ENCODE measurements at regions not wholly inside any gene's neighbourhood (a gene's known extent, or its start where the extent isn't known, plus 50 kb on each side); places are given as distances from the start of the nearest gene placed in this dataset.
"Not testable (repeated sequence)": the region's sequence is repeated elsewhere in the genome, so short reads cannot be mapped to it uniquely, and the experiment has no call there.

DNA sequence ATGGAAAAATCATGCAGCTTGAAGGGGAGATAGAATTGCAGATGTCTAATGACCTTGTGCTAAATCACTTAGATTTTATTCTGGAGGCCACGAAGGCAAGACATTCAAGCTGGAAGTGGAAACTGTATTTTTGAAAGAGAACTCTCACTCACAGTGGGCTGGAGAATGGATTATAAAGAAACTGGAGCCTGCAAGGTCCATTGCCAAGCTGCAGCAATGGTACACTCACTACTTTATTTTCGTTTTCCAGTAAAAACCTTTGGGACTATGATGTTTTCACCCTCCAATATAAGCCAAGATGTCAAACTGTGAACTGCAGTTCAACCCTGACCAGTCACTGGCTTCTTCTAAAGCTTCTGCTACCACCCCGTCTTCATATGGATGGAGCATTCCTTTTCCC lies 62.0 kb downstream of the SKIDA1 start:
- no peak for DNase-seq (ENCODE audit: low read depth in 2 of 2)

- no peak for DNase-seq (ENCODE audit: low read depth in 2 of 2)
Observed at GRCh38 chr10:21458126-21458871, 67.2 kb downstream of the SKIDA1 start.

- no peak for DNase-seq (ENCODE audit: low read depth in 2 of 2)
Observed at GRCh38 chr10:21456160-21456559, 69.3 kb downstream of the SKIDA1 start.

DNA sequence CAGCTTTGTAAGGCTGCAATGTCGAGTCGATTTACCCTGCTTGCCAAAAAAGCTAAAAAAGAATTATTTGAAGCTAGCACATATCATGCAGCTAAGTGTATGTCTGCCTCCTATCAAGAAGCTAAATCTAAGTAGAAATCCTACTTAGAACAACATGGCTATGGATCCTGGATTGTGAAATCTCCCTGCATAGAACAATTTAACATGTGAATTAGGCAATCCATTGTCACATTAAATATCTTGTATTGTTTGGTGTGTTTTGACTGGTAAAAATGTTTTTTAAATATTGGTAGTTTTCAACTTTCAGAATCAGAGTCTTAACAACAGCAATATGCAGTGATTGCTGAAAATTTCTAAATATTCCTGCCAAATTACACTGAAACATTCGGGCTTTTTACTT lies 73.3 kb downstream of the SKIDA1 start:
- DNase-seq (ENCODE audit: low read depth in 2 of 2) = no peak

GRCh38 chr10:21449288-21449966 lies 76.1 kb downstream of the SKIDA1 start:
- DNase-seq (ENCODE audit: low read depth in 2 of 2) = no peak

GRCh38 chr10:21445163-21445562 lies 80.3 kb downstream of the SKIDA1 start:
- no peak for DNase-seq (ENCODE audit: low read depth in 2 of 2)

- no peak for DNase-seq (ENCODE audit: low read depth in 2 of 2)
Observed at GRCh38 chr10:21441625-21442024, 83.9 kb downstream of the SKIDA1 start.

DNA sequence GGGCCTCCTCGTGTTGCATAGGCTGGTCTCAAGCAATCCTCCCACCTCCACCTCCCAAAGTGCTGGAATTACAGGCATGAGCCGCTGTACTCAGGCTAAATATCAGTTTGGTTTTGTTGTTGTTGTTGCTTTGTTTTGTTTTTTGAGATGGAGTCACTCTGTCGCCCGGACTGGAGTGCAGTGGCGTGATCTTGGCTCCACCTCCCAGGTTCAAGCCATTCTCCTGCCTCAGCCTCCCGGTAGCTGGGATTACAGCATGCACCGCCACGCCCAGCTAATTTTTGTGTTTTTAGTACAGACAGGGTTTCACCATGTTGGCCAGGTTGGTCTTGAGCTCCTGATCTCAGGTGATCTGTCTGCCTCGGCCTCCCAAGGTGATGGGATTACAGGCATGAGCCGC lies 86.6 kb downstream of the SKIDA1 start:
- DNase-seq (ENCODE audit: low read depth in 2 of 2) = not testable (repeated sequence)

- no peak for DNase-seq (ENCODE audit: low read depth in 2 of 2)
Observed at GRCh38 chr10:21437770-21438382, 87.6 kb downstream of the SKIDA1 start.

- DNase-seq (ENCODE audit: low read depth in 2 of 2) = no peak
Observed at GRCh38 chr10:21432266-21432665, 93.2 kb downstream of the SKIDA1 start.

DNA sequence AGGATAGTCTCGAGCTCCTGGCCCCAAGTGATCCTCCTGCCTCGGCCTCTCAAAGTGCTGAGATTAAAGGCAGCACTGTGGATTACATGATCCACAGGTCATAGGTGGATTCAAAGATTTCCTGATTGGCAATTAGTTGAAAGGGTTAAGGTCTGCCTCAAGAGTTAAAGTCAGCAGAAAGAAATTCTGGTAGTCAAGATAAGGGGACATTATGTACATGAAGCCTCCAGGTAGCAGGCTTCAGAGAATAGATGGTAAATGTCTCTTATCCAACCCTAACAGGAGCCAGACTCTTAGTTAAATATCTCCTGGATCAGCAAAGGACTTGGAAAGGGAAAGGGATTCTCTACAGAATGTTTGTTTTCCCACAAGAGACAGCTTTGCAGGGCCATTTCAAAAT lies 93.7 kb downstream of the SKIDA1 start:
- DNase-seq (ENCODE audit: low read depth in 2 of 2) = no peak

DNA sequence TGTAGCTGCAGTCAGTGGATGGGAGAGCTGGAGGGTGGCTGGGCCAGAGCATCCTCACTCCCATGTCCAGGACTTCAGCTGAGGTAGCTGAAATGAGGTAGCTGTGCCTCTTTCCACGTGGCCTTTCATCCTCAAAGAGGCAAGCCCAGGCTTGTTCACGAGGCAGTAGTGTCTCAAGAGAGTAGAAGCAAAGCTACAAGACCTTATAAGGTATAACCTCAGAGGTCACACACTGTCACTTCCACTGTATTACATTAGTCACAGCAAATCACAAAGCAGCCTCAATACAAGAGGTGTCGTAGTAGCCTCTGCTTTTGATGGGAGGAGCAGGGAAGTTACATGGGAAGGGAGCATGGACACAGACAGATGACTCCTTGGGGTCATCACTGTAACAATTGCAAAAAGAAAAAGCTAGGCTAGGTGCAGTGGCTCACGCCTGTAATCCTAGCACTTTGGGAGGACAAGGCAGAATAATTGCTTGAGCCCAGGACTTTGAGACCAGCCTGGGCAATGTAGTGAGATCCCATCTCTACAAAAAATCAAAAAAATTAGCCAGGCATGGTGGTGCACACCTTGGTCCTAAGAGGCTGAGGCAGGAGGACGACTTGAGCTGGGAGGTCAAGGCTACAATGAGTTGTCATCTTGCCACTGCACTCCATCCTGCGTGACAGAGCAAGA lies 97.5 kb downstream of the SKIDA1 start:
- DNase-seq (ENCODE audit: low read depth in 2 of 2) = no peak

GRCh38 chr10:21424459-21424861 lies 101.0 kb downstream of the SKIDA1 start:
- DNase-seq (ENCODE audit: low read depth in 2 of 2) = no peak

GRCh38 chr10:21423850-21424249 lies 101.6 kb downstream of the SKIDA1 start:
- no peak for DNase-seq (ENCODE audit: low read depth in 2 of 2)

DNA sequence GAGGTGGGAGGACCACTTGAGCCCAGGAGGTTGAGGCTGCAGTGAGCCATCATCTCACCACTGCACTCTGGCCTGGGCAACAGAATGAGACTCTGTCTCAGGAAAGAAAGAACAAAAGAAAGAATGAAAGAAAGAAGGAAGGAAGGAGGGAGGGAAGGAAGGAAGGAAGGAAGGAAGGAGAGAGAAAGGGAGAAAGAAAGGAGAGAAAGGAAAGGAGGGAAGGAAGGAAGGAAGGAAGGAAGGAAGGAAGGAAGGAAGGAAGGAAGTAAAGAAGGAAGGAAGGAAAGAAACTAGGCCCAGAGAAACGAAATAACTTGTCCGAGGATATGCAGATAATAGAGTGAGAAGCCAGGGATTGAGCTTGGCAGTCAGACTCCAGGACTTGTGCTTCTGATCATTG lies 102.1 kb downstream of the SKIDA1 start:
- no peak for DNase-seq (ENCODE audit: low read depth in 2 of 2)

- DNase-seq (ENCODE audit: low read depth in 2 of 2) = no peak
Observed at GRCh38 chr10:21421794-21422193, 103.7 kb downstream of the SKIDA1 start.

- DNase-seq (ENCODE audit: low read depth in 2 of 2) = no peak
Observed at GRCh38 chr10:21421016-21421415, 104.5 kb downstream of the SKIDA1 start.

GRCh38 chr10:21418981-21419576 lies 106.4 kb downstream of the SKIDA1 start:
- not testable (repeated sequence) for DNase-seq (ENCODE audit: low read depth in 2 of 2)

- no peak for DNase-seq (ENCODE audit: low read depth in 2 of 2)
Observed at GRCh38 chr10:21417172-21417712, 108.2 kb downstream of the SKIDA1 start.

- DNase-seq (ENCODE audit: low read depth in 2 of 2) = no peak
Observed at GRCh38 chr10:21413680-21414079, 111.8 kb downstream of the SKIDA1 start.

- DNase-seq (ENCODE audit: low read depth in 2 of 2) = no peak
Observed at GRCh38 chr10:21413268-21413667, 112.2 kb downstream of the SKIDA1 start.

Data from stimulated activated CD8-positive, alpha-beta memory T cell treated with anti-CD3 and anti-CD28 coated beads, Interleukin-2, amount 100 ng/mL, for 48 hours (primary cell).